OCI-LY7 (cell line): ENCODE measurements at regions not wholly inside any gene's neighbourhood (a gene's known extent, or its start where the extent isn't known, plus 50 kb on each side); places are given as distances from the start of the nearest gene placed in this dataset.

ENCODE experiments used
- BruUV-seq: library from RNA; stranded (reverse); fragments of 400-500 nt; replicated peaks from 2 replicates; lab custom pipeline; 2021; lab: Mats Ljungman, UMichigan
- CTCF ChIA-PET: fragments of 300-600 bp; sonication (Branson Sonifier 250); formaldehyde crosslinking; loops from one replicate; lab custom pipeline; 2022; ENCODE audit warnings: antibody characterized with exemption; ENCODE audit not compliant: unreplicated experiment; lab: Charles Lee
- POLR2A ChIA-PET: fragments of 300-600 bp; sonication (Branson Sonifier 250); formaldehyde crosslinking; loops from one replicate; lab custom pipeline; 2022; ENCODE audit warnings: antibody characterized with exemption; lab: Charles Lee
- DNase-seq: peaks from one replicate; pipeline ENCODE4 v3.0.0-alpha.2; 2015; ENCODE audit warnings: low spot score
- H2AFZ ChIP-seq: fragments of 200-600 bp; sonication (generic), shearing (Covaris generic); 2 replicates; pipeline ENCODE4 v1.6.1; 2014; ENCODE audit warnings: mild to moderate bottlenecking, antibody characterized with exemption, low read length, moderate library complexity
- H3K27ac ChIP-seq: fragments of 200-600 bp; sonication (generic); 2 replicates; pipeline ENCODE4 v1.5.1; 2014; ENCODE audit warnings: mixed run types, low read depth, mild to moderate bottlenecking, moderate library complexity, low read length, inconsistent platforms; ENCODE audit not compliant: poor library complexity, severe bottlenecking
- H3K36me3 ChIP-seq: fragments of 200-600 bp; sonication (generic); 2 replicates; pipeline ENCODE4 v1.6.1; 2014; ENCODE audit warnings: mild to moderate bottlenecking, antibody characterized with exemption, low read length, moderate library complexity, mixed read lengths; ENCODE audit not compliant: insufficient read depth
- H3K4me1 ChIP-seq: fragments of 200-600 bp; sonication (generic); 2 replicates; pipeline ENCODE4 v1.5.1; 2014; ENCODE audit warnings: mild to moderate bottlenecking, low read length; ENCODE audit not compliant: insufficient read depth, poor library complexity, severe bottlenecking
- H3K4me2 ChIP-seq: fragments of 200-600 bp; sonication (generic); 2 replicates; pipeline ENCODE4 v1.6.1; 2014; ENCODE audit warnings: mild to moderate bottlenecking, low read length
- H3K4me3 ChIP-seq: fragments of 200-600 bp; sonication (generic); 2 replicates; pipeline ENCODE4 v1.5.1; 2014; ENCODE audit warnings: mild to moderate bottlenecking, low read depth, low read length; ENCODE audit not compliant: poor library complexity, severe bottlenecking
- H3K79me2 ChIP-seq: fragments of 200-600 bp; sonication (generic); 2 replicates; pipeline ENCODE4 v1.6.1; 2016; ENCODE audit warnings: low read depth, mild to moderate bottlenecking, low read length, moderate library complexity, mixed read lengths; ENCODE audit not compliant: insufficient read depth
- H3K9me2 ChIP-seq: fragments of 200-600 bp; sonication (generic); 2 replicates; pipeline ENCODE4 v1.6.1; 2016; ENCODE audit warnings: mild to moderate bottlenecking, low read length, mixed read lengths; ENCODE audit not compliant: insufficient read depth
- H3K9me3 ChIP-seq: fragments of 200-600 bp; sonication (generic); 2 replicates; pipeline ENCODE4 v1.6.1; 2014; ENCODE audit warnings: mild to moderate bottlenecking, mixed run types, low read length, mixed read lengths
- H4K20me1 ChIP-seq: fragments of 200-600 bp; sonication (generic); 2 replicates; pipeline ENCODE4 v1.6.1; 2014; ENCODE audit warnings: mild to moderate bottlenecking, antibody characterized with exemption, low read length, moderate library complexity, mixed read lengths; ENCODE audit not compliant: insufficient read depth
- CTCF ChIP-seq: fragments of 200-600 bp; sonication (generic); conservative IDR thresholded peaks from 2 replicates; pipeline ENCODE4 v1.5.1; 2014; ENCODE audit warnings: mild to moderate bottlenecking, antibody characterized with exemption, low read length, moderate library complexity, mixed read lengths
- EZH2phosphoT487 ChIP-seq: fragments of 200-600 bp; sonication (generic); IDR thresholded peaks from 2 replicates; pipeline ENCODE4 v1.6.1; 2018; ENCODE audit warnings: low read depth, borderline replicate concordance, mild to moderate bottlenecking, mixed run types, antibody characterized with exemption, low read length, moderate library complexity, mixed read lengths
- intact Hi-C: fragments of 100-400 bp; cut with micrococcal nuclease; formaldehyde crosslinking; loops from one replicate; pipeline ENCODE4 v1.10.0; 2022; ENCODE audit not compliant: unreplicated experiment

GRCh38 chr15:59794229-59794886 is 105.2 kb upstream of the BNIP2 start:
- ChIA-PET POLR2A (interaction anchor here (0.7 kb wide), 1 partner anchor 1157 kb away, joined by 3 read pairs; no protein-coding TSS in a partner anchor), CTCF (no interaction called here)
- Histone ChIP-seq H3K9me3 (no peaks in the 10 kb centered on the region), H3K9me2 (no peaks in the 10 kb centered on the region), H3K4me3 (no peak overlapping the region), H3K27ac (no peak overlapping the region), H4K20me1 (no peaks in the 10 kb centered on the region), H3K79me2 (no peaks in the 10 kb centered on the region), H2AFZ (no peak overlapping the region), H3K36me3 (no peaks in the 10 kb centered on the region), H3K4me2 (no peak overlapping the region), H3K4me1 (no peaks in the 10 kb centered on the region)
- no TSS peak for BruUV-seq
- TF ChIP-seq CTCF (no peak), EZH2phosphoT487 (no peak)
- intact Hi-C loops, result no loop called here
- no peak for DNase-seq

- CTCF ChIA-PET, result no interaction called here
These were observed 103.2 kb upstream of the BNIP2 start for GRCh38 chr15:59792359-59792758.

More at GRCh38 chr15:59792359-59792758, 103.2 kb upstream of the BNIP2 start:
- Histone ChIP-seq H3K4me2 (no peak overlapping the region), H3K4me1 (no peaks in the 10 kb centered on the region), H3K36me3 (no peaks in the 10 kb centered on the region), H3K27ac (no peak overlapping the region), H3K9me2 (no peaks in the 10 kb centered on the region), H3K4me3 (no peak overlapping the region), H3K79me2 (no peaks in the 10 kb centered on the region), H3K9me3 (no peaks in the 10 kb centered on the region), H4K20me1 (no peaks in the 10 kb centered on the region), H2AFZ (no peak overlapping the region)
- BruUV-seq, result no TSS peak
- POLR2A ChIA-PET, result no interaction called here
- no peak for DNase-seq
- intact Hi-C loops, result no loop called here
- TF ChIP-seq EZH2phosphoT487, result no peak
- TF ChIP-seq CTCF, result no peak
